ENCODE measurements at regions not wholly inside any gene's neighbourhood (a gene's known extent, or its start where the extent isn't known, plus 50 kb on each side); places are given as distances from the start of the nearest gene placed in this dataset.

- H3K27ac ChIP-seq (ENCODE audit: low read depth, low read length): no peak overlapping the region
- H3K36me3 ChIP-seq (ENCODE audit: insufficient read depth, low read length): no peaks in the 10 kb centered on the region
These were observed 149.7 kb upstream of the ARRDC3 start for GRCh38 chr5:91532779-91533178.

DNA sequence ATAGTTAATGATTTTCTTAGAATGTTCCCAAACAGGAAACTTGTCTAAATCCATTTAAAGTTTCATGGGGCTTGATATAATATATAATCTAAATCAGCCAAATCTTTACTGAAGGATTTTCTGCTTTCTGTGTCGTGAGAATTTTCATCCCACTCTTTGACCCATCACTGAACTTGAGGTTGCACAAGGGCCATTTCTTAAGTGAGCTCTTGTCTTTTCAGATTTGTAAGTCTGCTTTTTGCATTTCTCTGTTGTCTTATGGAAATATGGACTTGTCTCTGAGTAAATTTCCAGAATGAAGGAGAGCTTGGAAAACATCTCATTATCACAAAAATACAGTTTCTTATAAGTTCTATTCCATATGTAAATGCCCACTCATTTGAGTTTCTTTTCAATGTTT is 149.2 kb upstream of the ARRDC3 start:
- H3K36me3 ChIP-seq (ENCODE audit: insufficient read depth, low read length): no peaks in the 10 kb centered on the region
- no peaks in the 10 kb centered on the region for H3K27me3 ChIP-seq (ENCODE audit: insufficient read depth, low read length)
- no peak overlapping the region for H3K27ac ChIP-seq (ENCODE audit: low read depth, low read length)
- H2AFZ ChIP-seq (ENCODE audit: low read length, unreplicated experiment): no peak overlapping the region
- H3K4me3 ChIP-seq (ENCODE audit: low read depth, low read length): no peak overlapping the region
- no peaks in the 10 kb centered on the region for H3K4me1 ChIP-seq (ENCODE audit: control insufficient read depth, insufficient read depth, low read length, unreplicated experiment)
- H3K79me2 ChIP-seq (ENCODE audit: control insufficient read depth, insufficient read depth, low read length, unreplicated experiment): no peaks in the 10 kb centered on the region

More at GRCh38 chr5:91532779-91533178, 149.7 kb upstream of the ARRDC3 start:
- Histone ChIP-seq H3K4me1 (ENCODE audit: control insufficient read depth, insufficient read depth, low read length, unreplicated experiment) (no peaks in the 10 kb centered on the region), H2AFZ (ENCODE audit: low read length, unreplicated experiment) (no peak overlapping the region), H3K4me3 (ENCODE audit: low read depth, low read length) (no peak overlapping the region), H3K27me3 (ENCODE audit: insufficient read depth, low read length) (no peaks in the 10 kb centered on the region), H3K79me2 (ENCODE audit: control insufficient read depth, insufficient read depth, low read length, unreplicated experiment) (no peaks in the 10 kb centered on the region)

GRCh38 chr5:91528831-91529230 is 145.7 kb upstream of the ARRDC3 start:
- H2AFZ ChIP-seq (ENCODE audit: low read length, unreplicated experiment): no peak overlapping the region
- H3K27ac ChIP-seq (ENCODE audit: low read depth, low read length): no peak overlapping the region
- H3K4me1 ChIP-seq (ENCODE audit: control insufficient read depth, insufficient read depth, low read length, unreplicated experiment): no peaks in the 10 kb centered on the region
- no peak overlapping the region for H3K4me3 ChIP-seq (ENCODE audit: low read depth, low read length)
- H3K79me2 ChIP-seq (ENCODE audit: control insufficient read depth, insufficient read depth, low read length, unreplicated experiment): no peaks in the 10 kb centered on the region
- H3K27me3 ChIP-seq (ENCODE audit: insufficient read depth, low read length): no peaks in the 10 kb centered on the region
- H3K36me3 ChIP-seq (ENCODE audit: insufficient read depth, low read length): no peaks in the 10 kb centered on the region

GRCh38 chr5:91521785-91522184 is 138.7 kb upstream of the ARRDC3 start:
- Histone ChIP-seq H3K27ac (ENCODE audit: low read depth, low read length) (no peak overlapping the region), H3K4me1 (ENCODE audit: control insufficient read depth, insufficient read depth, low read length, unreplicated experiment) (no peaks in the 10 kb centered on the region), H3K79me2 (ENCODE audit: control insufficient read depth, insufficient read depth, low read length, unreplicated experiment) (no peaks in the 10 kb centered on the region), H3K4me3 (ENCODE audit: low read depth, low read length) (no peak overlapping the region), H3K27me3 (ENCODE audit: insufficient read depth, low read length) (no peaks in the 10 kb centered on the region), H3K36me3 (ENCODE audit: insufficient read depth, low read length) (no peaks in the 10 kb centered on the region), H2AFZ (ENCODE audit: low read length, unreplicated experiment) (no peak overlapping the region)

GRCh38 chr5:91521334-91521733 is 138.2 kb upstream of the ARRDC3 start:
- H3K27me3 ChIP-seq (ENCODE audit: insufficient read depth, low read length): no peaks in the 10 kb centered on the region
- H3K4me3 ChIP-seq (ENCODE audit: low read depth, low read length): no peak overlapping the region
- H3K36me3 ChIP-seq (ENCODE audit: insufficient read depth, low read length): no peaks in the 10 kb centered on the region

GRCh38 chr5:91514400-91514799 is 131.3 kb upstream of the ARRDC3 start:
- Histone ChIP-seq H3K4me3 (ENCODE audit: low read depth, low read length) (no peak overlapping the region), H3K27me3 (ENCODE audit: insufficient read depth, low read length) (no peaks in the 10 kb centered on the region), H3K36me3 (ENCODE audit: insufficient read depth, low read length) (no peaks in the 10 kb centered on the region), H3K79me2 (ENCODE audit: control insufficient read depth, insufficient read depth, low read length, unreplicated experiment) (no peaks in the 10 kb centered on the region), H3K4me1 (ENCODE audit: control insufficient read depth, insufficient read depth, low read length, unreplicated experiment) (peaks cover 3% of the 10 kb centered on the region), H3K27ac (ENCODE audit: low read depth, low read length) (no peak overlapping the region), H2AFZ (ENCODE audit: low read length, unreplicated experiment) (no peak overlapping the region)

More at GRCh38 chr5:91521334-91521733, 138.2 kb upstream of the ARRDC3 start:
- Histone ChIP-seq H3K79me2 (ENCODE audit: control insufficient read depth, insufficient read depth, low read length, unreplicated experiment) (no peaks in the 10 kb centered on the region), H3K4me1 (ENCODE audit: control insufficient read depth, insufficient read depth, low read length, unreplicated experiment) (no peaks in the 10 kb centered on the region), H2AFZ (ENCODE audit: low read length, unreplicated experiment) (no peak overlapping the region), H3K27ac (ENCODE audit: low read depth, low read length) (no peak overlapping the region)

GRCh38 chr5:91503321-91503720 is 120.2 kb upstream of the ARRDC3 start:
- Histone ChIP-seq H3K4me1 (ENCODE audit: control insufficient read depth, insufficient read depth, low read length, unreplicated experiment) (no peaks in the 10 kb centered on the region), H3K4me3 (ENCODE audit: low read depth, low read length) (no peak overlapping the region), H3K36me3 (ENCODE audit: insufficient read depth, low read length) (no peaks in the 10 kb centered on the region), H3K79me2 (ENCODE audit: control insufficient read depth, insufficient read depth, low read length, unreplicated experiment) (no peaks in the 10 kb centered on the region), H3K27me3 (ENCODE audit: insufficient read depth, low read length) (no peaks in the 10 kb centered on the region), H2AFZ (ENCODE audit: low read length, unreplicated experiment) (no peak overlapping the region), H3K27ac (ENCODE audit: low read depth, low read length) (no peak overlapping the region)

DNA sequence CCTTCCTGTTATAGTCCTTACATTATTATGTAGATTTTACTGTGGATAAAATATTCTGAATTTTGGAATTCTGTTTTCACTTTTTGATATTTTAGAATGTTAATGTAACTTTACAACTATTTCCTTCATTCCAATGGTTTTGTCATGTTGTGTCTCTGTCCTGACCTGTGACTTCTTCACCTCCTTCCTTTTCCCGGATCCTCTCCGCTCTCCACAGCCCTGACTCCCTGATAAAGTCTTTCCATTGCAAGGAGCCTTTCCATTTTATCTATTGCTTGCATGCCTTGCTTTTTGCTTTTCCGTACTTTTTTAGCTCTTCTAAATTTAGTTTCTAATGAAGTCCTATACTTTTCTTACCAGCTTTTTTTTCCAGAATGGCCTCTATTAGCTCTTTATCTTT is 117.6 kb upstream of the ARRDC3 start:
- Histone ChIP-seq H3K27ac (ENCODE audit: low read depth, low read length) (no peak overlapping the region), H3K27me3 (ENCODE audit: insufficient read depth, low read length) (no peaks in the 10 kb centered on the region), H3K4me1 (ENCODE audit: control insufficient read depth, insufficient read depth, low read length, unreplicated experiment) (no peaks in the 10 kb centered on the region), H3K36me3 (ENCODE audit: insufficient read depth, low read length) (no peaks in the 10 kb centered on the region), H2AFZ (ENCODE audit: low read length, unreplicated experiment) (no peak overlapping the region), H3K79me2 (ENCODE audit: control insufficient read depth, insufficient read depth, low read length, unreplicated experiment) (no peaks in the 10 kb centered on the region), H3K4me3 (ENCODE audit: low read depth, low read length) (no peak overlapping the region)

GRCh38 chr5:91499943-91500531 is 116.9 kb upstream of the ARRDC3 start:
- Histone ChIP-seq H3K79me2 (ENCODE audit: control insufficient read depth, insufficient read depth, low read length, unreplicated experiment) (no peaks in the 10 kb centered on the region), H3K4me3 (ENCODE audit: low read depth, low read length) (no peak overlapping the region), H3K36me3 (ENCODE audit: insufficient read depth, low read length) (no peaks in the 10 kb centered on the region), H3K27me3 (ENCODE audit: insufficient read depth, low read length) (no peaks in the 10 kb centered on the region), H3K27ac (ENCODE audit: low read depth, low read length) (no peak overlapping the region), H2AFZ (ENCODE audit: low read length, unreplicated experiment) (no peak overlapping the region), H3K4me1 (ENCODE audit: control insufficient read depth, insufficient read depth, low read length, unreplicated experiment) (no peaks in the 10 kb centered on the region)

DNA sequence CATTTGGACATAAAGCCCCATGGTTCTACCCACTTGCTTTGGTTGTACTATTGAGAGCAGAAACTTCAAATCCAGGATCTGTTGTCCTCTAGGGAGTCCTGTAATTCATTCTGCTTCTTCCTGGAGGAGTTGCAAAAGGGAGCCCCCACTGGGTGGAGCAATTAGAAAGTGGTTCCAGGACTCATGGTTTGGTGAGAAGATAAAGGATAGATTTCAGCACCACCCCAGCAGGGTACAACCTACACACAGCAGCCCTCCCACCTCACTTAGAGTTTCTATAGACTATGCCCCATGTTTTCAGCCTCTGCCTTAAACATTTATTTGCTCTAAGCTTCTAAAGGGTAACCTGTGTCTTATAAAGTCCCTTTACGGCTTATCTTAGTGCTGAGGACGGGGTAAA is 112.6 kb upstream of the ARRDC3 start:
- no peak overlapping the region for H2AFZ ChIP-seq (ENCODE audit: low read length, unreplicated experiment)
- H3K27ac ChIP-seq (ENCODE audit: low read depth, low read length): no peak overlapping the region
- peaks cover 8% of the 10 kb centered on the region for H3K4me1 ChIP-seq (ENCODE audit: control insufficient read depth, insufficient read depth, low read length, unreplicated experiment)
- no peak overlapping the region for H3K4me3 ChIP-seq (ENCODE audit: low read depth, low read length)
- no peaks in the 10 kb centered on the region for H3K36me3 ChIP-seq (ENCODE audit: insufficient read depth, low read length)
- H3K27me3 ChIP-seq (ENCODE audit: insufficient read depth, low read length): no peaks in the 10 kb centered on the region
- H3K79me2 ChIP-seq (ENCODE audit: control insufficient read depth, insufficient read depth, low read length, unreplicated experiment): no peaks in the 10 kb centered on the region

DNA sequence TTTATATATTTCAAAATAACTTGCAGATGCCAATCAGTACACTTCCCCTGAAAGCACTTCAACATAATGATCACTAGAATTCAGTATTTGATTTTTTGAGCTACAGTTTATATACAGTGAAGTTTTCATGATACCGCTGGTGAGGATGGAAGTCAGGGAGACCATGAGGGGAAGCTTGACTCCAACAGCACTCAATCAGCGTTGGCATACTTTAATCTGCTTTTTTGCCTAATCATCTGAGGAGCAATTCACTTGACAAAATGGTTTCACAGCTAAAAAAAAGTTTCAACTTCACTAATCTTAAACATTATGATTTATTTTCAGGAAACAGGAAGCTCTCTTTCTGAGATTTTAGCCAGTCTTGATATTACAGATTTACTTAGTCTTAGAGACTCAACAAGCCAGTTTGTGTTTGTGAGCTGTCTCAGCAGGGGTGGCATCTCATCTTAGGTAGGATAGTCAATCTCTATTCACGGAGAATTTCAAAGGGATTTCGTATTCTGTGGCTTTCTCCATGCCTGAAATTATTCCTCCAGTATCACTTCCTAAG is 111.4 kb upstream of the ARRDC3 start:
- Histone ChIP-seq H2AFZ (ENCODE audit: low read length, unreplicated experiment) (no peak overlapping the region), H3K36me3 (ENCODE audit: insufficient read depth, low read length) (no peaks in the 10 kb centered on the region), H3K4me1 (ENCODE audit: control insufficient read depth, insufficient read depth, low read length, unreplicated experiment) (peaks cover 8% of the 10 kb centered on the region), H3K27me3 (ENCODE audit: insufficient read depth, low read length) (no peaks in the 10 kb centered on the region), H3K4me3 (ENCODE audit: low read depth, low read length) (no peak overlapping the region), H3K27ac (ENCODE audit: low read depth, low read length) (no peak overlapping the region), H3K79me2 (ENCODE audit: control insufficient read depth, insufficient read depth, low read length, unreplicated experiment) (no peaks in the 10 kb centered on the region)
